ENCODE measurements at regions not wholly inside any gene's neighbourhood (a gene's known extent, or its start where the extent isn't known, plus 50 kb on each side); places are given as distances from the start of the nearest gene placed in this dataset.
"Not testable (repeated sequence)": the region's sequence is repeated elsewhere in the genome, so short reads cannot be mapped to it uniquely, and the experiment has no call there.

DNA sequence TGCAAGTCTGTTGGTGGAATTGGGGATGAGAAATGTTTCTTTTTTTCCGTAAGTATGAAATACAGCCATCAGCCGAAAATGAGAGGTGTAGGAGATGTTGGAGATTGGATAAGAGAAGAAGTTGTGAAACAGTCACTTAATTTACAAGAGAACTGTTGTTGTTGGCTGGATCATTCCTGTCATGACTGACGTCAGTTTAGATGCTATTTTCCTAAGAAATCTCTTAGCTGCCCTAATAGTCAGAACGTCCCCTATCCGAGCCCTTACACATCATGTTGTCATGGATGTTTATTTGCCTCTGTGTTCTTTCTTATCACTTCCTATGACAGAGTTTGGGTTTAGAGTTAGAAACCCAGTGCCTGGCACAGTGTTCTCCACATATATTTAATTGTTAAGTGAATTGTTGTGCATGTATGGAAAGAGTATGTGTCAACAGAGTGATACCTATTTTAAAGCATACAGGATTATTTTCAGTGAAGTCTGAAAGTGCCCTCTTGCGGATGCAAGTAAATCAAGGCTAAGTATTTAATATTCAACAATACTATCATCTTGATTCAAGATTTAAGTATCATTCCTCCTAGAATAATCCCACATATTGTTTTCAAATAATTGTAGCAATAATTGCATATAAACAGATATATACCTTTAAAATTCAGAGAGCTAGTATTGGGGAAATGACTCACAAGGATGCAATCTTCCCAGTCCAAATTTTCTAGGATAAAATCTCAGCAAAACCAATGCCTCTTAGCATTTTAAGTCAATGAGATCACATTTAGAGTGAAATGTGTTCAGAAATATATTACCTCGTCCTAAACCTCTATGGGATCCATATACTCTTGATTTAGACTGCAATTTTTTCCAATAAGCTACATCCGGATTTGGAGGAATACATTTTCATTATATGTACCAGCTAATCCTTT lies 309.9 kb upstream of the NOX3 start:
- TF ChIP-seq, protein P1, sequence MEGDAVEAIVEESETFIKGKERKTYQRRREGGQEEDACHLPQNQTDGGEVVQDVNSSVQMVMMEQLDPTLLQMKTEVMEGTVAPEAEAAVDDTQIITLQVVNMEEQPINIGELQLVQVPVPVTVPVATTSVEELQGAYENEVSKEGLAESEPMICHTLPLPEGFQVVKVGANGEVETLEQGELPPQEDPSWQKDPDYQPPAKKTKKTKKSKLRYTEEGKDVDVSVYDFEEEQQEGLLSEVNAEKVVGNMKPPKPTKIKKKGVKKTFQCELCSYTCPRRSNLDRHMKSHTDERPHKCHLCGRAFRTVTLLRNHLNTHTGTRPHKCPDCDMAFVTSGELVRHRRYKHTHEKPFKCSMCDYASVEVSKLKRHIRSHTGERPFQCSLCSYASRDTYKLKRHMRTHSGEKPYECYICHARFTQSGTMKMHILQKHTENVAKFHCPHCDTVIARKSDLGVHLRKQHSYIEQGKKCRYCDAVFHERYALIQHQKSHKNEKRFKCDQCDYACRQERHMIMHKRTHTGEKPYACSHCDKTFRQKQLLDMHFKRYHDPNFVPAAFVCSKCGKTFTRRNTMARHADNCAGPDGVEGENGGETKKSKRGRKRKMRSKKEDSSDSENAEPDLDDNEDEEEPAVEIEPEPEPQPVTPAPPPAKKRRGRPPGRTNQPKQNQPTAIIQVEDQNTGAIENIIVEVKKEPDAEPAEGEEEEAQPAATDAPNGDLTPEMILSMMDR (IDR thresholded peaks at IDR 0.05; ENCODE audit: control insufficient read depth, extremely low read depth, insufficient read depth), result peak; percentile 45
- DNase-seq (ENCODE audit: low read depth), result no peak

DNA sequence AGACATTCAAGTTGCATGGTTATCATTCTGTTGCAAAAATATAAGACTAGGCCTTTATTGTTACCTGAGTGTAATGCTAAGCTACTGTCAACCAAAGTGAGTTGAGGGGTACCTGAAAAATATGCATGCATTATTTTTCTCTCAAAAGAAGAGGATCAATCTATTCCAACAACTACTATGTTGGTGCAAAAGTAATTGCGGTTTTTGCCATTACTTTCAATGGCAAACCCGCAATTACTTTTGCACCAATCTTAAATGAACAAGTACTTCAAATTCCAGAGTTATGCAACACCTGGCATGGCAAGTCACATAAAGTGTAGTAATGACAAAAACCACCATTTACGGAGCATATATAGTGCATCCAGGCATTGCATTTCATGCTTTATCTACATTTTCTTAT lies 307.0 kb upstream of the NOX3 start:
- no peak for DNase-seq (ENCODE audit: low read depth)
- TF ChIP-seq, protein P1 (IDR thresholded peaks at IDR 0.05; ENCODE audit: control insufficient read depth, extremely low read depth, insufficient read depth), result no peak
- no peak overlapping the region for H3K4me3 ChIP-seq (ENCODE audit: low read depth, low read length)

More for the DNA sequence above, 309.9 kb upstream of the NOX3 start:
- H3K4me3 ChIP-seq (ENCODE audit: low read depth, low read length), result no peak overlapping the region

DNA sequence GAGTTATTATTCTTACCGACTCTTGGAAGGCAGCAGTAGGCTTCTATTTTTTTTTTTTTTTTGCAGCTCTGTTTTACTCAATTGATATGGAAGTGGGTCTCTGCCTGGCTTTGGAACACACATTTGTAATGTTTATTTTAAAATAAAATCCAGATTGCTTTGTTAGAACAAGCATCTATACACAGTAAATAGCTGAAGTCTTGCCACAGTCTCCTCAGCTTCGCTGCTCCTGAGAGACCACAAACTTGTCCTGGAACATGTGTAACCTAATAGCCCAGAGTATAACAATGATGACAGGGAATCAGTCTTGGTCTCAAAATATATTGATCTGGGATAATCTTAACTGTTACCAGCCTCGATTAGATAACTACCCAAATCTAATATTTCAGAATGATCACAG lies 299.8 kb upstream of the NOX3 start:
- H3K4me3 ChIP-seq (ENCODE audit: low read depth, low read length), result no peak overlapping the region
- TF ChIP-seq, protein P1 (IDR thresholded peaks at IDR 0.05; ENCODE audit: control insufficient read depth, extremely low read depth, insufficient read depth), result no peak
- DNase-seq (ENCODE audit: low read depth), result no peak

DNA sequence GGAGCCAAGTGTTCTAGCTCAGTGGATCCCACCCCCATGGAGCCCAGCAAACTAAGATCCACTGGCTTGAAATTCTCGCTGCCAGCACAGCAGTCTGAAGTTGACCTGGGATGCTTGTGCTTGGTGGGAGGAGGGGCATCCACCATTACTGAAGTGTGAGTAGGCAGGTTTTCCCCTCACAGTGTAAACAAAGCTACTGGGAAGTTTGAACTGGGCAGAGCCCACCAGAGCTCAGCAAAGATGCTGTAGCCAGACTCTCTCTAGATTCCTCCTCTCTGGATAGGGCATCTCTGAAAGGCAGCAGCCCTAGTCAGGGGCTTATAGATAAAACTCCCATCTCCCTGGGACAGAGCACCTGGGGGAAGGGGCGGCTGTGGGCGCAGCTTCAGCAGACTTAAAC lies 293.1 kb upstream of the NOX3 start:
- H3K4me3 ChIP-seq (ENCODE audit: low read depth, low read length); DNase-seq (ENCODE audit: low read depth): not testable (repeated sequence)

DNA sequence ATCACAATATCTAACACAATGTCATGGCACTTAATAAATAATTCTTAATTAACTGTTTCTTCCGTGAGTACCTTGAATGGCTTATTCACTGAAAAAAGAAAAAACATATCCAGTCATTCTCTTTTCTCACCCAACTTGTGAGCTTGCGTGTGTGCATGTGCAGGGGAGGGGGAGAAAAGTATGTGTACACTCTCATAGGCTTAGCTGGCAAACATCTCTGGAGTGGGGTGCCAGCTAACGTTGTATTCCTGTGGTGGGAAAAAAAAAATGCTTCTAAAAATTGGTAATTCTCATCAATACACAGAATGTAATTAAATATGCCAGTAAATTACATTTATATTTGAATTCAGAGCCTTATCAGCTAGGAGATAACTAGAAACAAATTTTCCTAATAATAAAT lies 291.9 kb upstream of the NOX3 start:
- DNase-seq (ENCODE audit: low read depth), result no peak
- TF ChIP-seq, protein P1 (IDR thresholded peaks at IDR 0.05; ENCODE audit: control insufficient read depth, extremely low read depth, insufficient read depth), result no peak
- H3K4me3 ChIP-seq (ENCODE audit: low read depth, low read length), result no peak overlapping the region

DNA sequence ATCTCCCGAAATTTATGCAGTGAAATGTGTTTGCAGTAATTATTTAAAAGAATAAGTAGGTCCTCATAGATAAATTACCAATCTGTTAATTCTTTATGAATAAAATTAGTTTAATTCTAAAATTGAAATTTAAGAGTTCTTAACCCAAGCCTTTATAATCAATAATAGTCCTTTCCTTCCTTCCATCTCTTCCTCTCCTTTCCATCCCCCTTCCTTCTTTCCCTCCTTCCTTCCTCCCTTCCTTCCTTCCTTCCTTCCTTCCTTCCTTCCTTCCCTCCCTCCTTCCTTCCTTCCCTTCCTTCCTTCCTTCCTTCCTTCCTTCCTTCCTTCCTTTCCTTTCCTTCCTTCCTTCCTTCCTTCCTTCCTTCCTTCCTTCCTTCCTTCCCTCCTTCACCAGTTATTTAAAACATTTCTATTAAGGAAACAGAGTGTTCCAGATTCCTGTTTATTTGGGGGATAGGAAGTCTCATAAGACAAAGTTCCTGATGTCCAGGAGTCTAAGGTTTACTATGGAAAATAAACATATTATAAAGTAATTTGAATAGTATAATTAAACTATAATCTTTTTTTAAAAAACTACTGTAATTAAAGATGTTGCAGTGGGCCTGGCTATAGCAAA lies 285.3 kb upstream of the NOX3 start:
- TF ChIP-seq, protein P1 (IDR thresholded peaks at IDR 0.05; ENCODE audit: control insufficient read depth, extremely low read depth, insufficient read depth), result no peak
- no peak overlapping the region for H3K4me3 ChIP-seq (ENCODE audit: low read depth, low read length)
- no peak for DNase-seq (ENCODE audit: low read depth)

DNA sequence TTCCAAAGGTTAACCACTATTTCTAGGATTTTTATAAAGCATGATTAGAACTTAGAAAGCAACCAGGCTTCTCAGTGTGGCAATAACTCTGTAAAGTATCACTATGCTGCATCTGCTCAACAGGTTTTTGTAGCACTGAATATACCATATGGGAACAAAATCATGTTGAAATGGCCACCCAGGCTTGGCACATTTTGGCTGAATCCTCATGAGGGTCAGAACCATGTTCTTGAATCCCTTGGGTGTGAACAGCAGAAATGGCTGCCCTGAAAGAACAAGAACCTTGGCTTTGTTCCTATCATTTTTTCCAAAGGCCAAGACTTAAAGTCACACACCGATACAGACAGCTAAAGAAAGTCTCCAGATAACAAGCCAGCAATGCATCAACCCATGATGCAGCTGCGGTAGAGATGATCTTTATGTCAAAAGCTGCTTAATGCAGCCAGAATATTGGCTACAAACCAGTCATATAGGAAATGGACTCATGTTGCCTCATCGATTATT lies 283.0 kb upstream of the NOX3 start:
- TF ChIP-seq, protein P1 (IDR thresholded peaks at IDR 0.05; ENCODE audit: control insufficient read depth, extremely low read depth, insufficient read depth), result no peak
- H3K4me3 ChIP-seq (ENCODE audit: low read depth, low read length), result no peak overlapping the region
- DNase-seq (ENCODE audit: low read depth), result no peak

All from LNCaP clone FGC (cell line).